ENCODE measurements at regions not wholly inside any gene's neighbourhood (a gene's known extent, or its start where the extent isn't known, plus 50 kb on each side); places are given as distances from the start of the nearest gene placed in this dataset.

DNA sequence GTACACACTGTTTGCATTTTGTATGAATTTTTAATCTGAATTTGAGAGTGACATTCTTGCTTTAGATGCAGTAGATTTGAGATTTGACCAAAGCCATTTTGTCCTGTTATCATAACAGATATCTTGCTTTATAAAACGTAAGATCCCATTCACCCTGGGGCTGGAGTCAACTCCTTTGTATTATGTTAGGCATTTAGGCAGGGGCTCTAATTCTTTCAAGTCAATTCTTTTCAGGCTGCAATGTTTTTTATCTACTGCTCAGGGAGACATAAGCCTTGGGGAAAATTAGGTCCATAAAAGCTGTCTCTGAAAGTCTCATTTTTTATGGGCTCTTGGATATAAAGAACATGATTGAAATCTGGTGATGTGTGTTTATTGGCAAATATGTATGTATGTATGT is 53.0 kb upstream of the CADPS start:
- Histone ChIP-seq H3K14ac (ENCODE audit: insufficient read length) (no peak overlapping the region), H2BK120ac (replicated peaks; ENCODE audit: low read depth, low read length) (no peak overlapping the region), H3K18ac (ENCODE audit: extremely low read depth, low read length) (no peak overlapping the region), H3K9ac (replicated peaks in 1 of 4; ENCODE audit: extremely low read depth in 1 of 4, low read depth in 3 of 4, low read length in 3 of 4) (no peak overlapping the region), H2BK5ac (ENCODE audit: low read depth, low read length) (no peak overlapping the region), H3K23ac (ENCODE audit: insufficient read length) (no peak overlapping the region), H3K9me3 (ENCODE audit: insufficient read depth in 2 of 2, low read depth in 1 of 2, low read length in 1 of 2) (no peaks in the 10 kb centered on the region), H3K56ac (replicated peaks; ENCODE audit: insufficient read length, low read depth, low read length) (no peak overlapping the region), H2AFZ (ENCODE audit: low read length) (no peak overlapping the region), H3K79me2 (ENCODE audit: control insufficient read depth in 1 of 2, insufficient read depth in 2 of 2, low read length in 2 of 2) (no peaks in the 10 kb centered on the region), H3K4me3 (ENCODE audit: extremely low read depth in 1 of 4, insufficient read depth in 2 of 4, low read depth in 3 of 4, low read length in 4 of 4) (no peak overlapping the region), H4K5ac (ENCODE audit: insufficient read length, low read depth, low read length) (no peak overlapping the region), H3K4me2 (ENCODE audit: insufficient read depth in 1 of 2, low read depth in 2 of 2, low read length in 2 of 2) (no peak overlapping the region), H4K8ac (ENCODE audit: extremely low read depth, insufficient read depth, low read length) (no peak overlapping the region), H3K79me1 (ENCODE audit: low read depth, low read length) (no peaks in the 10 kb centered on the region), H4K91ac (replicated peaks; ENCODE audit: insufficient read length, low read length) (no peak overlapping the region), H3K27ac (ENCODE audit: low read depth, low read length) (no peak overlapping the region), H4K20me1 (replicated peaks in 1 of 2; ENCODE audit: control insufficient read depth in 1 of 2, insufficient read depth in 2 of 2, low read length in 2 of 2) (no peaks in the 10 kb centered on the region), H3K27me3 (replicated peaks in 1 of 4; ENCODE audit: control insufficient read depth in 3 of 4, extremely low read depth in 1 of 4, insufficient read depth in 3 of 4, low read length in 3 of 4) (peaks cover 0 to 1% (median 0%) of the 10 kb centered on the region in 4 experiments; a peak in 2 of 7 replicates), H2BK12ac (ENCODE audit: low read depth, low read length) (no peak overlapping the region), H3K4ac (replicated peaks; ENCODE audit: insufficient read length, low read depth, low read length) (no peak overlapping the region), H3K23me2 (ENCODE audit: low read depth, low read length) (no peaks in the 10 kb centered on the region; the same call in 1 of the 2 replicates), H3K4me1 (replicated peaks in 1 of 4; ENCODE audit: control insufficient read depth in 3 of 4, insufficient read depth in 4 of 4, low read length in 3 of 4) (no peaks in the 10 kb centered on the region), H3K36me3 (ENCODE audit: control insufficient read depth in 2 of 4, insufficient read depth in 4 of 4, low read length in 3 of 4) (no peaks in the 10 kb centered on the region), H2AK5ac (ENCODE audit: low read depth, low read length) (no peak overlapping the region), H2BK20ac (ENCODE audit: low read length) (no peak overlapping the region), H2BK15ac (ENCODE audit: low read length) (no peak overlapping the region)
- no peak for TF ChIP-seq BRCA1 (IDR thresholded peaks at IDR 0.05; ENCODE audit: low read depth, low read length)
- TF ChIP-seq, protein P1, sequence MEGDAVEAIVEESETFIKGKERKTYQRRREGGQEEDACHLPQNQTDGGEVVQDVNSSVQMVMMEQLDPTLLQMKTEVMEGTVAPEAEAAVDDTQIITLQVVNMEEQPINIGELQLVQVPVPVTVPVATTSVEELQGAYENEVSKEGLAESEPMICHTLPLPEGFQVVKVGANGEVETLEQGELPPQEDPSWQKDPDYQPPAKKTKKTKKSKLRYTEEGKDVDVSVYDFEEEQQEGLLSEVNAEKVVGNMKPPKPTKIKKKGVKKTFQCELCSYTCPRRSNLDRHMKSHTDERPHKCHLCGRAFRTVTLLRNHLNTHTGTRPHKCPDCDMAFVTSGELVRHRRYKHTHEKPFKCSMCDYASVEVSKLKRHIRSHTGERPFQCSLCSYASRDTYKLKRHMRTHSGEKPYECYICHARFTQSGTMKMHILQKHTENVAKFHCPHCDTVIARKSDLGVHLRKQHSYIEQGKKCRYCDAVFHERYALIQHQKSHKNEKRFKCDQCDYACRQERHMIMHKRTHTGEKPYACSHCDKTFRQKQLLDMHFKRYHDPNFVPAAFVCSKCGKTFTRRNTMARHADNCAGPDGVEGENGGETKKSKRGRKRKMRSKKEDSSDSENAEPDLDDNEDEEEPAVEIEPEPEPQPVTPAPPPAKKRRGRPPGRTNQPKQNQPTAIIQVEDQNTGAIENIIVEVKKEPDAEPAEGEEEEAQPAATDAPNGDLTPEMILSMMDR (IDR thresholded peaks at IDR 0.05; ENCODE audit: control extremely low read depth in 1 of 3, insufficient read depth in 1 of 3, low read depth in 1 of 3, low read length in 3 of 3), result no peak
- WGBS, 2 experiments (ENCODE audit: extremely low coverage in 1 of 2, insufficient coverage in 1 of 2, insufficient read length in 1 of 2, insufficient replicate concordance in 2 of 2, low coverage in 1 of 2, low lambda C conversion rate in 2 of 2, missing lambda C conversion rate in 1 of 2), result 79% methylated on average over 1 of the region's 1 CpG; no CpG with 5 or more reads in 1 of the 2 experiments
- POLR2A ChIA-PET (ENCODE audit: partially characterized antibody), result no interaction called here
- DNase-seq (ENCODE audit: low read depth in 1 of 2, low spot score in 2 of 2) (no peak), FAIRE-seq (no peak)
- CTCF ChIA-PET (ENCODE audit: partially characterized antibody), result interaction anchor here (1.1 to 9.6 kb wide), 7 partner anchors 9 to 331 kb away, joined by 3 to 73 read pairs (median 3); partner anchors contain the start of gene CADPS
